ENCODE measurements at regions not wholly inside any gene's neighbourhood (a gene's known extent, or its start where the extent isn't known, plus 50 kb on each side); places are given as distances from the start of the nearest gene placed in this dataset.
"Not testable (repeated sequence)": the region's sequence is repeated elsewhere in the genome, so short reads cannot be mapped to it uniquely, and the experiment has no call there.

DNA sequence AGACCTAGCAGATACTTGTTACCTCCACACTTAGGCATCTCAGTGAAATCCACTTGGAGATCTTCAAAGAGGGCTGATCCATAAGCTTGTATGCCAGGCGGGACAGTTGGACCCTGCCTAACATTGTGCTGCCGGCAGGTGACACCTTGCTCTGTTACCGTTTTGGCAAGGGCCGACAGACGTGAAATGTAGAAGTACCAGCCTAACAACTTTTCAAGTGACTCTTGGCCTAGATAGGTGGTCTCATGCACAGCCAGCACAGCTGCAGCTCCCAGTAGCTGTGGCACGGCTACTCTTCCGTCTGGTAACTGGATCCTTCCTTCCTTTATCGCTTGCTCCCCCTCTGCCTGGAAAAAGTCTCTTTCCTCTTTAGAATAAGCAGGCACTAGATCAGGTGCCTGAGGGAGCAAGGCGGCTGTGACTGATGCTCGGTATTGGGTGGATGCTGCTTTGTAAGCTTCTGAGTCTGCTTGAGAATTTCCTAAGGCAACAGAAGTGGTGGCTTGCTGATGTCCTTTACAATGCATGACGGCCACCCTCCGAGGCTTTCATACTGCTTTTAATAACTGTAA is 713.5 kb downstream of the AMY1C start:
- DNase-seq (ENCODE audit: low read depth) = no peak

DNA sequence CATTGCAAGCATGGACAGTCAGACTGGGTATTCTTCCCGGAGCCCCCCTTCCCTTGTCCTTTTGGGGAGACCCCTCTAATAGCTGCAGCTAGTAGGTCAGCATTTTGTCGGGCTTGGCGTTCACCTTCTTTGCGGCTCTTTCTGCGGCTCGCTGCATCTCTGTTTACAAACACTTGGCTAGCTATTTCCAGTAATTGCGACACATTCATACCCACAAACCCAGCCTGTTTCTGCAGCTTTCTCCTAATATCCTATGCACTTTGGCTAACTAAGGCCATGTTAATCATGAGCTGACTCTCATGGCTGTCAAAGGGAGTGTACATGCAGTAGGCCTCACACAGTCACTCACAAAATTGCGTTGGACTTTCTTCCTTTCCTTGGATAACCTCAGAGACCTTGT is 716.4 kb downstream of the AMY1C start:
- DNase-seq (ENCODE audit: low read depth) = no peak

- DNase-seq (ENCODE audit: low read depth) = no peak
Observed at GRCh38 chr1:104467590-104467989, 717.9 kb downstream of the AMY1C start.

- no peak for DNase-seq (ENCODE audit: low read depth)
Observed at GRCh38 chr1:104468282-104468681, 718.6 kb downstream of the AMY1C start.

DNA sequence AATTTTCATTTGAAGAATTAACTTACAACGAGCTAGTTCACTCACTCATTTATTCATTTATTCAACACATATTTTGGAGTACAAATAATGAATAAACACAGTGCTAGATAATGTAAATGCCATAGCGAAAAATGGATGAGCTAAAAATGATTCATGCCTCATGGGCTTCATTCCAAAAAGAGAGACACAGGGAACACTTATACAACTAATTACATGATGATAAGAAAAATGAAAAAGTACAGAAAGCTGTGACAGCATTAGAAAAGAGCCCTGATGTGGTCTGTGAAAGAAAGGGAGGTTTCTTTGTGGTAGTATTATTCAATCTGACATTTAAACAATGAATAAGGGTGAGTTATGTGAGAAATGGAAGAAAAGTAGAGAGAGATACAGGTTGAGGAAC is 726.4 kb downstream of the AMY1C start:
- no peak for DNase-seq (ENCODE audit: low read depth)

DNA sequence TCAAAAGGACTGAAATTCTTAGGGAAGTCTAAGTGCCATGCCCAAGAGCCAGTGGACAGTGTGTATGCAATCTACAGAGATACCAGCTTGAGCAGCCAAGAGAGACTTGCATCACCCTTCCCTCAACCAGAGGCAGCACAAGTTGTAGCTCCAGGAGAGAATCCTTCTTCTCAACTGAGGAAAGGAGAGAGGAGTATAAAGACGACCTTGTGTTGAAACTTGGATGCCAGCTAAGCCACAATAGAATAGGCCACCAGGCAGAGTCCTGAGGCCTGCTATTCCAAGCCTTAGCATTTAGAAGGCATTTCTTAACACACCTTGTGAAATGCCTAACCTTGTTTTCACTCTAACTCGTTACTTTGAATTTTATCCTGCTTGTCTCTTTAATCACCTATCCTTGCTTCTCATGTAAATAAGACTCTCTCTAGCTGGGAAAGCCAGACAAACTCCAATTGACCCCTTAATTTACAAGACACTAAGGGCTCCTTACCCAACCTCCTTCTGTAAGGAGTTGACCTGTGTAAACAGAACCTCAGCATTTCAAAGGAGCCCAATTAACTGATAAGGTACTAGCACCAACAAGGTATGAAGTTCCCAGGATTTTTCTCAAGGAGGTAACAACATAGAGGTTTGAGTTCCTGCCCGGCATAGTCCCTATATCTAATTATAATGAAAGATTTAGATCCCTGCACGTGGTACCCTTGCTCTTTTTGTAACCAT is 738.8 kb downstream of the AMY1C start:
- no peak for DNase-seq (ENCODE audit: low read depth)

DNA sequence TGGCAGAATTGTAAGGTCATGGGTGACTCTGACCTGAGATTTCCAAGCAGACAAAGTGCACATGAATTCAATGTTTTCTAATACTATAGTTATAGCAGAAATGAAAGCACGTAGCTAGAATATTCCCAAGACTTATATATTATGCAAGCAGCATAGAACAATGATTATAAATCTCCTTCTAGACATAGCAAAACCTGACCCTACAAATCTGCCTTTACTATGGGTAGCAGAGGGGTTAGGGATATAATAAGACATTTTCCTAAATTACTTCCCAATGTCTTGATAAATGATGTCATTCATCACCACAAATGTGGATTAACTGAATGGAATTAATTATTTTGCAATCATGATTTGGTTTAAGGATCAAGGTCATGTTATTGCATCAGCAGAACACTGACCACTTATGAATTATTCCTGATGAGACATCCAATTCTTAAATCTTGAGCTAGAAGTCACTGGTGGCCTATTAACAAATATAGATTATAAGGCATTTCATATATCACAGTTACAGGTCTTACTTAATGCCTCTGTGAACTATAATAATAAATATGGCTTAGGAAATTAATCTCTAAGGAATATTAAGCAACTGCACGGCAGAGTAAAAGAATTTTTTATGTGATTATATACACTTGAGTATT is 776.6 kb downstream of the AMY1C start:
- DNase-seq (ENCODE audit: low read depth) = no peak

DNA sequence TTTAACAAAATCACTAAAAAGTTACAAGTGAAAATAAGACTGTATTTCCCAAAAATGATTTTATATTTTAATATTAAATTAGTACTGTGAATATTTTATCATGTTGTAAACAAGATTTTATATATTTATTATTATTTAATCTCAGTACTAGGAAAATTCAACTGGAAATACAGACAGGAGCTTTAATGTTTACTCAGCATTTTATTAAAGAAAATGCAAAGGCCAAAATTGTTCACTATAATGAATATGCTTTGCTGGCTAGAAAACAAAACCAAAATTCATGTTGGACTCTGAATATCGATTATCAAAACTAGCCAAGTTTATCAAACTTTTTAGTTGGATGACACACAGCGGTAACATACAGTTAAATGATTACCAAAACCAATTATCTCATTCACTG is 782.3 kb downstream of the AMY1C start:
- no peak for DNase-seq (ENCODE audit: low read depth)

GRCh38 chr1:104574620-104575019 is 824.9 kb downstream of the AMY1C start:
- DNase-seq (ENCODE audit: low read depth) = no peak

- no peak for DNase-seq (ENCODE audit: low read depth)
Observed at GRCh38 chr1:104592926-104593325, 843.2 kb downstream of the AMY1C start.

- DNase-seq (ENCODE audit: low read depth) = no peak
Observed at GRCh38 chr1:104593413-104594187, 843.9 kb downstream of the AMY1C start.

DNA sequence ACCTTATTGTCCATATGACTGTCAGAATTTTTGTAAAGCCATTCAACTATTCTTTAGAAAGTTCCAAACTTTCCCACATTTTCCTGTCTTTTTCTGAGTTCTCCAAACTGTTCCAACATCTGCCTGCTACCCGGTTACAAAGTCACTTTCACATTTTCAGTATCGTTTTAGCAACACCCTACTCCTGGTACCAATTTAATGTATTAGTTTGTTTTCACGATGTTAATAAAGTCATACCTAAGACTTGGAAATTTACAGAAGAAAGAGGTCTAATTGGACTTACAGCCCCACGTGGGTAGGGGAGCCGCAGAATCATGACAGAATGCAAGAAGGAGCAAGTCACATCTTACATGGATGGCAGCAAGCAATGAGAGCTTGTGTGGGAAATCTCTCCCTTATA is 867.8 kb downstream of the AMY1C start:
- DNase-seq (ENCODE audit: low read depth) = no peak

- no peak for DNase-seq (ENCODE audit: low read depth)
Observed at GRCh38 chr1:104621221-104621620, 871.5 kb downstream of the AMY1C start.

DNA sequence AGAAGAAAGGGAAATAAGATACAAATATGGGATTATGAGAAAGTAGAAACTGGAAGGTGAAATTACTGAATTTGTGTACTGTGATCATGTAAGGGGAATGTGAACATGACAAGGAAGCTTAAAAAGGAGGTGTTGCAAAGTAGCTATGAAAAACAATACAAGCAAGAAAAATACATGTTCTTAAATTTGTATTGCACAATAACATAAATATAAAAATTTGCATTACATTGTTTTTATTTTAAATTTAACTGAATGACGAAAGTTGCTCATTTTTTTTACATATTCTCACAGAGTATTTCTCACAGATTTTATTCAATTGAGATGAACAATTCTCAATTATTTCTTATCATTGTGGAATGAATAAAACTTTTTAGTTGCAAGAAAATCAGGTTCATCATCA is 874.8 kb downstream of the AMY1C start:
- no peak for DNase-seq (ENCODE audit: low read depth)

DNA sequence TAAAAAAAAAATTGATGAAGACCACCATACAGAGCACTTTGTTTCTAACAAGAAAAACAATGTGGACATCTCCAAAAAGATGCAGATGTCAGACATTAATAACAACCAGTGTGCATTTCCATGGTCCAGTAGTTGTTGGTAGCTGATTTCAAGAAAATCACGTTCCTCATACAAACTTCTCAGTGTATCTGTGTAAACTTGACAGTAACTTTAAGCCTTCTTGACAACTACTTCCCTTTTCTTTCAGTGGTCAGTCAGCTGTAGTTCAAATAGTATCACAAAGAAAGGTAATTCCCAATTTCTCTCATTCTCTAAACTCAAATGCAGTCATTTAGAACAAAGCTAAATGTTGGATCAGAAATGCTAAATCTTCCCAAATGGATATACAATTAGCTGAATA is 879.9 kb downstream of the AMY1C start:
- DNase-seq (ENCODE audit: low read depth) = no peak

DNA sequence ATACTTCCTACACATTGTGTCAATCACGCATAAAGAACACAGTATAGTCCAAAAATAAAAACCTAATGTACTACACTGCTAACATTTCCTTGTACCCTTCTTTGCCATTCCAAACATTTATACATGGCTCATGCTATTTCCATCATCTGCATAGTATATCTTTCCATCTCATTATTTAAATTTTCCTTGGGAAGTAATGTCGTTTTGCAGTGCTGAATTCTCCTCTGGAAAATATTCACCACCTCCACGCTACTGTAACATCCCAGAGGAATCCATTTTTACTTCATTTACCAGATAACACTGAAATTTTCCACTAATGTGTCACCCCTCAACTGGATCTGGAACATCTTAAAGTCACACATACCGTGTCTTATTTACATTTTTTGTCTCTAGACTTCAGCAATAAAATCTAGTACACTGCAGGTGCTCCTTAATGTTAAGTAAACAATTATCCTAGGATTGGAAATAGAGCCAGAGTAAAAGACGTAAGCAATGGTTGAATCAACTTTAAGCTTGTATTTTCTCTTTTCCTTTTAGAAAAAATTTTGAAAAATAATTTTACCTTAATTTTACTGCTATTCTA is 881.0 kb downstream of the AMY1C start:
- no peak for DNase-seq (ENCODE audit: low read depth)

DNA sequence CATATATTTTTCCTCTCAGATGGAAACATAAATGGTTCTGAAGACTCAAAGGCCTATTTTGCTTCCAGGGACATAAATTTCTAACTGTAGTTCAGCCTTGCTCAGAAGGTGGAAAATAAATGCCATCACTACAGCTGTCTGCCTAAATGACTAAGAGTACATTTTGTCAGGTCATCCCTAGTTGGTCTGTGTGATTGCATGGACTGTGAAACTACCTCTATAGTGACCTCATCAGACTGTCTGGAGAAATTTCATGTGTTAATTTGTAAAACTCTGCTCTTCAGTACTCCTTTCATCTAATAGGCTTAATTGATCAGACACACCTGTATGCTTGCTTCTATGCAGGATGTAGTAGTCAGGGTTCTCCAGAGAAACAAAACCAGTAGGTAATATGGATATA is 886.9 kb downstream of the AMY1C start:
- peak; percentile 14 for DNase-seq (ENCODE audit: low read depth)

GRCh38 chr1:104646233-104646632 is 896.5 kb downstream of the AMY1C start:
- DNase-seq (ENCODE audit: low read depth) = no peak

DNA sequence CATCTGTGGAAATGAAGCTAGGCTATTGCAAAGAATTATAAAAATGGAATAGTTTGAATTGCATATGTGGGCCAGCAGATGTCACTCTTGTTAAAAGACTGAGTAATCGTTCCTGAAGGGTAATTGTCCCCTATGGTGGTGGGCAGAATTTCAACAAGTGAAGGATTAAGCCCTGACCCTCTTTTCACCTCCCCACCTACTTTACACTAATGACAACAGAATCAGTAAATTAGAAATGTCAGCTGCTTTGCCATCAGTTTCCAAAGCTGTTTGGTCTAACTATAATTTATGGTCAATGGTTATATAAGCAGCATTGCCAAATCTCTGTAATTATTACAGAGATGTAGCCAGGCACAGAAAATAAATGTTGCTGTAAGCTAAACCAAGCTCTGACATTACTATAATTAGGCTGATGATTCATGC is 898.6 kb downstream of the AMY1C start:
- peak; percentile 13 for DNase-seq (ENCODE audit: low read depth)

DNA sequence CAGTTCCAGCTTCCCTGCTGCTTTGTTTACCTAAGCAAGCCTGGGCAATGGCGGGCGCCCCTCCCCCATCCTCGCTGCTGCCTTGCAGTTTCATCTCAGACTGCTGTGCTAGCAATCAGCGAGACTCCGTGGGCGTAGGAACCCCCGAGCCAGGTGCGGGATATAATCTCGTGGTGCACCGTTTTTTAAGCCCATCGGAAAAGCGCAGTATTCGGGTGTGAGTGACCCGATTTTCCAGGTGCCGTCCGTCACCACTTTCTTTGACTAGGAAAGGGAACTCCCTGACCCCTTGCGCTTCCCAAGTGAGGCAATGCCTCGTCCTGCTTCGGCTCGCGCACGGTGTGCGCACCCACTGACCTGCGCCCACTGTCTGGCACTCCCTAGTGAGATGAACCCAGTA is 914.7 kb downstream of the AMY1C start:
- DNase-seq (ENCODE audit: low read depth) = not testable (repeated sequence)

DNA sequence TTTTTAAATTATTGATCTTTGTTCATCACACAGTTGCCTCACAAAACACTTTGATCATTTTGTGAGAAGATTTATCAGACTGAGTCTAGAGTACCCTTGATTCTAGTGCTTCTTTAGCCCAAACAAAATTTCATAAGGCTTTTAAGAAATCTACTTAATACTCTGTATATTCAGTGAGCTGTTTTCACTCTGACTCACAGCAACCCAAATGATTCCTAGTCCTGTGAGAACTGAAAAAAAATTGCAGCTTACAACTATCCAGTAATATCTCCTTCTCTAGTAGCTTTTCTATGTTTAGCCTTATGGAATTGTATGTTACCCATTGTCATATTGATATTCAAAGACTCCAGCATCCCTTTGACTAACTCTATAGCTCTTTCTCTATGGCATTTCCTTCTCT is 915.6 kb downstream of the AMY1C start:
- no peak for DNase-seq (ENCODE audit: low read depth)

- no peak for DNase-seq (ENCODE audit: low read depth)
Observed at GRCh38 chr1:104671684-104672353, 922.1 kb downstream of the AMY1C start.
